Brain microvascular endothelial cell (primary cell): ENCODE measurements at regions not wholly inside any gene's neighbourhood (a gene's known extent, or its start where the extent isn't known, plus 50 kb on each side); places are given as distances from the start of the nearest gene placed in this dataset.

Experiments
- DNase-seq: peaks from one replicate; pipeline ENCODE4 v3.0.0-alpha.2; 2020
- H3K27ac ChIP-seq: fragments of 250-450 bp; sonication (Bioruptor Pico); 2 replicates; pipeline ENCODE4 v1.5.1; 2020; ENCODE audit warnings: mild to moderate bottlenecking, moderate library complexity
- H3K27me3 ChIP-seq: fragments of 250-450 bp; sonication (Bioruptor Pico); replicated peaks from 2 replicates; pipeline ENCODE4 v1.5.1; 2020; ENCODE audit warnings: mild to moderate bottlenecking
- H3K36me3 ChIP-seq: fragments of 250-450 bp; sonication (Bioruptor Pico); replicated peaks from 2 replicates; pipeline ENCODE4 v1.5.1; 2020; ENCODE audit warnings: mild to moderate bottlenecking
- H3K4me3 ChIP-seq: 2 replicates; pipeline ENCODE4 v1.5.1; 2011; ENCODE audit warnings: low read depth, mild to moderate bottlenecking, control low read depth, low read length, moderate library complexity
- in situ Hi-C: cut with HindIII; loops from 2 replicates; pipeline ENCODE4 v1.10.0; 2017; ENCODE audit warnings: low sequenced_read_pairs, low pct_ligation_motif_present
- TF ChIP-seq, protein P1 (sequence below): IDR thresholded peaks from 2 replicates; pipeline ENCODE4 v1.5.1; 2011; ENCODE audit warnings: low read depth, mild to moderate bottlenecking, moderate library complexity, low read length, control low read depth, inconsistent platforms; ENCODE audit errors: missing control alignments

DNA sequence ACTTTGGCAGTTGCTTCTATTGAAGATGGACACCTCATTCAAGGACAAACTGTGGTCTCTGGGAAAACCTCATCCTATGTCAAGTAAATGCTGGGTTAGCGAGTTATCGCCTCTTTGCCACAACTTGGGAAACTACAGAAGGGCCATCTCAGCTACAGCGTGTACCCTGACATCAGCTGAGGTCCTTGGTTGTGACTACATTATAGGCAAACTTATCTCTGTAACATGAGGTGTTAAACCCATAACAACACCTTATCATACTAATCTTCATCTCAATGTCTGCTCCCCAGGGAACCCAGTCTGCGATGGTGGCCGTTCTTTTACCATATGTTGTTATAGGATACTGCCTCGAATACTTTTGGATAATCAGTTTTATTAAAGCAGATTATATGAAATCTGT is 1862.7 kb downstream of the STIM2 start:
- in situ Hi-C loops: no loop called here
- Histone ChIP-seq H3K27ac (no peak overlapping the region), H3K27me3 (no peaks in the 10 kb centered on the region), H3K36me3 (no peaks in the 10 kb centered on the region), H3K4me3 (no peak overlapping the region)
- DNase-seq: no peak
- TF ChIP-seq, protein P1, sequence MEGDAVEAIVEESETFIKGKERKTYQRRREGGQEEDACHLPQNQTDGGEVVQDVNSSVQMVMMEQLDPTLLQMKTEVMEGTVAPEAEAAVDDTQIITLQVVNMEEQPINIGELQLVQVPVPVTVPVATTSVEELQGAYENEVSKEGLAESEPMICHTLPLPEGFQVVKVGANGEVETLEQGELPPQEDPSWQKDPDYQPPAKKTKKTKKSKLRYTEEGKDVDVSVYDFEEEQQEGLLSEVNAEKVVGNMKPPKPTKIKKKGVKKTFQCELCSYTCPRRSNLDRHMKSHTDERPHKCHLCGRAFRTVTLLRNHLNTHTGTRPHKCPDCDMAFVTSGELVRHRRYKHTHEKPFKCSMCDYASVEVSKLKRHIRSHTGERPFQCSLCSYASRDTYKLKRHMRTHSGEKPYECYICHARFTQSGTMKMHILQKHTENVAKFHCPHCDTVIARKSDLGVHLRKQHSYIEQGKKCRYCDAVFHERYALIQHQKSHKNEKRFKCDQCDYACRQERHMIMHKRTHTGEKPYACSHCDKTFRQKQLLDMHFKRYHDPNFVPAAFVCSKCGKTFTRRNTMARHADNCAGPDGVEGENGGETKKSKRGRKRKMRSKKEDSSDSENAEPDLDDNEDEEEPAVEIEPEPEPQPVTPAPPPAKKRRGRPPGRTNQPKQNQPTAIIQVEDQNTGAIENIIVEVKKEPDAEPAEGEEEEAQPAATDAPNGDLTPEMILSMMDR: no peak

DNA sequence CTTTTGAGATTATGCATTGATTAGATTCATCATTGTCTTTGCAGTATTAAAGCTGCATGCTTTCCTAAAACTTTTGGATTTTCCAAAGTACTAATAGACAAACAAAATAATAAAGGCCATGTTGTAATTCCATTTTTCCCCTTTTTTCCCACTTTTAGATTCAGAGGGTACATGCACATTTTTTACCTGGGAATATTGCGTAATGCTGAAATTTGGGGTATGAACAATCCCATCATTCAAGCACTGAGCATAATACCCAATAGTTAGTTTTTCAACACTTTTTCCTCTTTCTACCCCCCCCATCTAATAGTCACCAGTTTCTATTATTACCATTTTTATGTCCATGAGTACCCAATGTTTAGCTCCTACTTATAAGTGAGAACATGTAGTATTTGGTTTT is 1863.6 kb downstream of the STIM2 start:
- no peak overlapping the region for H3K4me3 ChIP-seq
- in situ Hi-C loops: no loop called here
- TF ChIP-seq, protein P1: no peak
- H3K27me3 ChIP-seq: no peaks in the 10 kb centered on the region
- no peaks in the 10 kb centered on the region for H3K36me3 ChIP-seq
- no peak overlapping the region for H3K27ac ChIP-seq
- DNase-seq: no peak

DNA sequence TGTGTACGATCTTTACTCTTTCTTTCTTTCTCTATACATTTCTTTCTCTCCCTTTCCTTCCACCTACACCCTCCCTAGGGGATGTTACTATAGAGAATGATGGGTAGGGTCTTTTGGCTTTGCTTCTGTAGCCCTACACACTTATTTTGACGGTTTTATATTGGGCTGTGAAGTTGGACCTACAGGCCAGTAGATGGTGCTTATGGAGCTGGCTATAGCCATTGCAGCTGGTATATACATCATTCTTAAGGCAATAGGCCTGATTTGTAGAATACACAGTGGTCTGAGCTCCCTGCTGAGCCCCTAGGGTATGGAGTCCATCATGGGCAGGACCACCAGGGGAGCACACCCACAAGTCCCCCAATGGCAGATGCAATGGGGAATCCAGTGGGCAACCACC is 1869.7 kb downstream of the STIM2 start:
- in situ Hi-C loops: no loop called here
- TF ChIP-seq, protein P1: peak; percentile 11

DNA sequence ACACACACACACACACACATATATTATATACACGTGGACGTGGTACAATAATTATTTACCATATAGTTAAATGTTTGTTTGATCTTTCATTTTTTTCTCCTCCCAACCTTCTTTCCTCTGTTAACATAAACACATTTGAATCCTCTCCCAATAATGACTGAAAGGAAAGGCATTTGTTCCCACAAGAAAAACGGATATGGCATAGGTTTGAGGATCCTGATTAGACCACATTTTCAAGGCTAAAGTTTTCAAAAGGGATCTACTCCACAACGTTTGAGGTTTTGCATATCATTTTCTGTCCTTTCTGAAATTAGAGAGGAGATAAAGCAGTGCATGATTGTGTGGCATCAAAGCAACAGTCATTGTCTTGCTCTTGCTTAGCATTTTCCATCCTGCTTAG is 1883.4 kb downstream of the STIM2 start:
- TF ChIP-seq, protein P1: no peak
- no peak overlapping the region for H3K4me3 ChIP-seq
- in situ Hi-C loops: no loop called here
- no peaks in the 10 kb centered on the region for H3K36me3 ChIP-seq
- H3K27me3 ChIP-seq: no peaks in the 10 kb centered on the region
- no peak overlapping the region for H3K27ac ChIP-seq
- no peak for DNase-seq

More for the DNA sequence above, 1869.7 kb downstream of the STIM2 start:
- Histone ChIP-seq H3K4me3 (no peak overlapping the region), H3K36me3 (no peaks in the 10 kb centered on the region), H3K27ac (no peak overlapping the region), H3K27me3 (no peaks in the 10 kb centered on the region)
- no peak for DNase-seq

DNA sequence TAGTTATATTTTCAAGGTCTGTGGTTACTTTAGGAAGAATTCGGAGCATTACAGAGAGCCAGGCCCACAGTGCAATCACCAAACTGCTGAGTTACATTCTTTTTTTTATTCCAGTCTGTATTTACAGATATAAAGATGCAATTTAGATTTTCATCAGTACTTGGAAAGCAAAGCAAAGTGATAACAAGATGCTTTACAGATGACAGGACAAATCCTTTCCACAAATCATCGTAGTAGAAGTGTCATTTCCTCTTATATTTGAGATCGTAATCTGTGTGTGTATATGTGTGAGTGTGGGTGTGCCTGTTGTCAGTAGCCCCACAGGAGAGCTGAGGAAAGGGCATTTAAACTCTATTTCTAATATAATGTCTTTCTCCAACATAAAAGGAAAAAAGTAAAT is 1893.7 kb downstream of the STIM2 start:
- in situ Hi-C loops: no loop called here
- H3K27me3 ChIP-seq: no peaks in the 10 kb centered on the region
- H3K36me3 ChIP-seq: no peaks in the 10 kb centered on the region
- no peak for DNase-seq
- no peak overlapping the region for H3K27ac ChIP-seq
- H3K4me3 ChIP-seq: no peak overlapping the region
- TF ChIP-seq, protein P1: no peak

DNA sequence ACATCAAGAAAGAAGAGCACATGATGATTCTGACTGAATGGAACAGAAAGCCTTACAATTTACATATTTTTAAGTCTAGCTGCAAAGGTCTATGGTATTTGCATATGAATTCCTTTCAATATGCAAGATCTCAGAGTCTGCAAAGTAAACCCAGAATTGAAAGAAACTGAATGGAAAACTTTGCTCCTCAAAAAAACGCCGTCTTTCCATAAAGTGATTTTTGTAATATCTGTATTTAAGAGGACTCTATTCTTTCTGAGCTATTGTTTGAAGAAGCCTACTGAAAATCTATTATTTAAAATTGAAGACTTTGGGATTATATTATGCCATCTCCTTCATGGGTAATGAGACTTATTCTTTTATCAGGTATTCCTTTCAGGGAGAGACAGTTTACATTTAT is 1894.4 kb downstream of the STIM2 start:
- TF ChIP-seq, protein P1: no peak
- H3K27me3 ChIP-seq: no peaks in the 10 kb centered on the region
- H3K4me3 ChIP-seq: no peak overlapping the region
- DNase-seq: no peak
- H3K36me3 ChIP-seq: no peaks in the 10 kb centered on the region
- in situ Hi-C loops: no loop called here
- H3K27ac ChIP-seq: no peak overlapping the region
